Tibial nerve (tissue), 4 donors: ENCODE measurements at regions not wholly inside any gene's neighbourhood (a gene's known extent, or its start where the extent isn't known, plus 50 kb on each side); places are given as distances from the start of the nearest gene placed in this dataset.

Experiments used
- DNase-seq, 2 donors: peaks; one replicate each; pipeline ENCODE4 v3.0.0-alpha.2; 2019; ENCODE audit warnings: low spot score in 2 of 2
- H3K27ac ChIP-seq, 4 donors: fragments of 200-600 bp; sonication (generic) in 3 of 4; one replicate each; pipeline ENCODE4 v1.5.1; 2017 to 2019; ENCODE audit warnings: mild to moderate bottlenecking in 1 of 4
- H3K27me3 ChIP-seq, 2 donors: fragments of 200-600 bp; sonication (generic) in 1 of 2; one replicate each; pipeline versions ENCODE4 v1.5.1 to v1.6.0; 2017 to 2019
- H3K36me3 ChIP-seq, 3 donors: fragments of 200-600 bp; sonication (generic); one replicate each; pipeline ENCODE4 v1.5.1; 2018 to 2019
- H3K4me1 ChIP-seq, 4 donors: fragments of 200-600 bp; sonication (generic) in 3 of 4; one replicate each; pipeline ENCODE4 v1.5.1; 2017 to 2019
- H3K4me3 ChIP-seq, 4 donors: fragments of 200-600 bp; sonication (generic) in 3 of 4; one replicate each; pipeline ENCODE4 v1.5.1; 2017 to 2019; ENCODE audit warnings: mild to moderate bottlenecking in 1 of 4, moderate library complexity in 1 of 4
- H3K9me3 ChIP-seq, 4 donors: fragments of 200-600 bp; sonication (generic) in 3 of 4; one replicate each; pipeline ENCODE4 v1.5.1; 2017 to 2019
- CTCF ChIP-seq, 5 experiments: fragments of 200-600 bp in 3 of 5; fragments of 450-650 bp in 2 of 5; sonication (generic) in 3 of 5; IDR thresholded peaks; one replicate each; pipeline ENCODE4 v1.5.1; 2016 to 2019; ENCODE audit warnings: antibody characterized with exemption in 5 of 5, mild to moderate bottlenecking in 3 of 5, moderate library complexity in 2 of 5
- EP300 ChIP-seq, 2 donors: sonication (generic); formaldehyde crosslinking; IDR thresholded peaks; one replicate each; pipeline ENCODE4 v1.6.1; 2017; ENCODE audit warnings: antibody characterized with exemption in 2 of 2, mild to moderate bottlenecking in 1 of 2
- POLR2A ChIP-seq, 2 donors: fragments of 450-650 bp; IDR thresholded peaks; one replicate each; pipeline ENCODE4 v1.6.1; 2017; ENCODE audit warnings: antibody characterized with exemption in 2 of 2, mild to moderate bottlenecking in 2 of 2, moderate library complexity in 2 of 2
- WGBS, 2 donors: methylation state at CpG; one replicate each; pipeline ENCODE4 v1.1.5; 2018; 5-methylcytosine and 5-hydroxymethylcytosine counted together

- no peaks in the 10 kb centered on the region for H3K36me3 ChIP-seq
- no peak for DNase-seq
- H3K27me3 ChIP-seq: no peaks in the 10 kb centered on the region
- WGBS, 2 donors: 71 to 97% methylated on average over 5 of the region's 5 CpGs
- TF ChIP-seq CTCF (IDR thresholded peaks at IDR 0.05): no peak
- TF ChIP-seq EP300 (IDR thresholded peaks at IDR 0.05): no peak
- TF ChIP-seq POLR2A (IDR thresholded peaks at IDR 0.05): no peak
- H3K9me3 ChIP-seq: no peaks in the 10 kb centered on the region
- no peaks in the 10 kb centered on the region for H3K4me1 ChIP-seq
- no peak overlapping the region for H3K4me3 ChIP-seq
- H3K27ac ChIP-seq: no peak overlapping the region
Measured at GRCh38 chr10:2745666-2746065, 321.7 kb upstream of the PFKP start.

- H3K36me3 ChIP-seq: no peaks in the 10 kb centered on the region
- TF ChIP-seq POLR2A (IDR thresholded peaks at IDR 0.05) (no peak), EP300 (IDR thresholded peaks at IDR 0.05) (no peak), CTCF (IDR thresholded peaks at IDR 0.05) (no peak)
- H3K27ac ChIP-seq: no peak overlapping the region
- no peaks in the 10 kb centered on the region for H3K27me3 ChIP-seq
- H3K9me3 ChIP-seq: no peaks in the 10 kb centered on the region
- no peak for DNase-seq
- peak overlapping the region in 1 of 4 donors; percentile 19 for H3K4me3 ChIP-seq
- no peaks in the 10 kb centered on the region for H3K4me1 ChIP-seq
- 46 to 72% methylated on average over 6 of the region's 6 CpGs for WGBS, 2 donors
Measured at GRCh38 chr10:2744547-2745200, 322.7 kb upstream of the PFKP start.

GRCh38 chr10:2734603-2735002, 332.7 kb upstream of the PFKP start:
- H3K4me1 ChIP-seq: no peaks in the 10 kb centered on the region
- TF ChIP-seq EP300 (IDR thresholded peaks at IDR 0.05) (no peak), CTCF (IDR thresholded peaks at IDR 0.05) (no peak), POLR2A (IDR thresholded peaks at IDR 0.05) (no peak)
- DNase-seq: no peak
- H3K27ac ChIP-seq: no peak overlapping the region
- H3K27me3 ChIP-seq: no peaks in the 10 kb centered on the region
- 87 to 89% methylated on average over 19 of the region's 19 CpGs for WGBS, 2 donors
- H3K4me3 ChIP-seq: no peak overlapping the region
- H3K9me3 ChIP-seq: peaks cover 0 to 17% (median 0%) of the 10 kb centered on the region in 4 donors
- H3K36me3 ChIP-seq: no peaks in the 10 kb centered on the region

GRCh38 chr10:2733278-2733963, 333.9 kb upstream of the PFKP start:
- no peaks in the 10 kb centered on the region for H3K27me3 ChIP-seq
- 87 to 90% methylated on average over 25 of the region's 25 CpGs for WGBS, 2 donors

More at GRCh38 chr10:2733278-2733963, 333.9 kb upstream of the PFKP start:
- DNase-seq: no peak
- Histone ChIP-seq H3K4me3 (no peak overlapping the region), H3K9me3 (peaks cover 0 to 17% (median 0%) of the 10 kb centered on the region in 4 donors), H3K4me1 (no peaks in the 10 kb centered on the region), H3K36me3 (no peaks in the 10 kb centered on the region), H3K27ac (no peak overlapping the region)
- no peak for TF ChIP-seq EP300 (IDR thresholded peaks at IDR 0.05)
- no peak for TF ChIP-seq POLR2A (IDR thresholded peaks at IDR 0.05)
- TF ChIP-seq CTCF (IDR thresholded peaks at IDR 0.05): no peak
